AG09319 (cell line): ENCODE measurements at regions not wholly inside any gene's neighbourhood (a gene's known extent, or its start where the extent isn't known, plus 50 kb on each side); places are given as distances from the start of the nearest gene placed in this dataset.
"Not testable (repeated sequence)": the region's sequence is repeated elsewhere in the genome, so short reads cannot be mapped to it uniquely, and the experiment has no call there.

Experiments
- DNase-seq: peaks from one replicate; pipeline ENCODE4 v3.0.0-alpha.2; 2010; ENCODE audit warnings: low read depth; ENCODE audit errors: extremely low read depth
- TF ChIP-seq, protein P1 (sequence below): IDR thresholded peaks from 2 replicates; pipeline ENCODE4 v1.5.1; 2011; ENCODE audit warnings: low read depth, mild to moderate bottlenecking, inconsistent platforms, low read length, moderate library complexity

GRCh38 chr9:75282047-75282446 lies 193.7 kb downstream of the OSTF1 start:
- no peak for DNase-seq
- TF ChIP-seq, protein P1, sequence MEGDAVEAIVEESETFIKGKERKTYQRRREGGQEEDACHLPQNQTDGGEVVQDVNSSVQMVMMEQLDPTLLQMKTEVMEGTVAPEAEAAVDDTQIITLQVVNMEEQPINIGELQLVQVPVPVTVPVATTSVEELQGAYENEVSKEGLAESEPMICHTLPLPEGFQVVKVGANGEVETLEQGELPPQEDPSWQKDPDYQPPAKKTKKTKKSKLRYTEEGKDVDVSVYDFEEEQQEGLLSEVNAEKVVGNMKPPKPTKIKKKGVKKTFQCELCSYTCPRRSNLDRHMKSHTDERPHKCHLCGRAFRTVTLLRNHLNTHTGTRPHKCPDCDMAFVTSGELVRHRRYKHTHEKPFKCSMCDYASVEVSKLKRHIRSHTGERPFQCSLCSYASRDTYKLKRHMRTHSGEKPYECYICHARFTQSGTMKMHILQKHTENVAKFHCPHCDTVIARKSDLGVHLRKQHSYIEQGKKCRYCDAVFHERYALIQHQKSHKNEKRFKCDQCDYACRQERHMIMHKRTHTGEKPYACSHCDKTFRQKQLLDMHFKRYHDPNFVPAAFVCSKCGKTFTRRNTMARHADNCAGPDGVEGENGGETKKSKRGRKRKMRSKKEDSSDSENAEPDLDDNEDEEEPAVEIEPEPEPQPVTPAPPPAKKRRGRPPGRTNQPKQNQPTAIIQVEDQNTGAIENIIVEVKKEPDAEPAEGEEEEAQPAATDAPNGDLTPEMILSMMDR: no peak

DNA sequence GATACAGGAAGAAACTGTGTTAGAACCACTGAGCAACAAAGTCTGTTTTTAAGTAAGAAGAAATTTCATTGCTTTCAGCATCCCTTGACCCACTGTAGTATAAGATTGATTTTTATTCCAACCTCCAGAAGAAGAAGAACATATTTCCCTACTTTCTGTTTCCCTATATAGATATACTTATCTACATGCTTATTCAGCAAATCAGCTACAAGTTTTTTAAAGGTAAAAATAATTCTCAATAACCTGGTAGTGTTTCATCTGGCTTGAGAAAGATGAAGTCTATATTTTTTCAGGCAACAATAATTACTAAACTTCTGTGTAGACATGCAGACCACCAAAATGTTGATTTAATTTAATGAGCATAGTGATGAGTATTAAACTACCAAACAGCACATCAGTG lies 201.0 kb downstream of the OSTF1 start:
- DNase-seq: no peak

DNA sequence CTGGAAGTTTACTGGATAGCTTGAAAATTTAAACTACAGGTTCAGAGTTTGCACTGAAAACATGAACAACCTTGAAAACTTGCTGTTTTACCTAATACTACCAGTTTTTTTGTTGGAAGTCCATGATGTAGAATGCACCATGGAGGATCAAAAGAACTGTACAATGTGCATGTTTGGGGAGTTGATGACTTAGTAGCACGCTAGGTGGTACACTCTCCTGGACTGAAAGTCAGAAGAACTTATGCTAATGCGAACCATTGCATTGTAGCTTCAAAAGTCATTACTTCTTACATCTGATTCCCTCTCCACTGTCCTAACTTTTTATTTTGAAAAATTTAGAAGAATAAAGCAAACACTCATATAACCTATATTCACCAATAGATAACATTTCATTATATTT lies 211.0 kb downstream of the OSTF1 start:
- TF ChIP-seq, protein P1: no peak
- no peak for DNase-seq

More for the DNA sequence above, 201.0 kb downstream of the OSTF1 start:
- TF ChIP-seq, protein P1: no peak

GRCh38 chr9:75333624-75334023 lies 245.3 kb downstream of the OSTF1 start:
- no peak for DNase-seq
- TF ChIP-seq, protein P1: no peak

GRCh38 chr9:75358846-75359245 lies 270.5 kb downstream of the OSTF1 start:
- TF ChIP-seq, protein P1: no peak
- DNase-seq: no peak

- TF ChIP-seq, protein P1: no peak
- DNase-seq: no peak
Measured at GRCh38 chr9:75359638-75360037, 271.3 kb downstream of the OSTF1 start.

DNA sequence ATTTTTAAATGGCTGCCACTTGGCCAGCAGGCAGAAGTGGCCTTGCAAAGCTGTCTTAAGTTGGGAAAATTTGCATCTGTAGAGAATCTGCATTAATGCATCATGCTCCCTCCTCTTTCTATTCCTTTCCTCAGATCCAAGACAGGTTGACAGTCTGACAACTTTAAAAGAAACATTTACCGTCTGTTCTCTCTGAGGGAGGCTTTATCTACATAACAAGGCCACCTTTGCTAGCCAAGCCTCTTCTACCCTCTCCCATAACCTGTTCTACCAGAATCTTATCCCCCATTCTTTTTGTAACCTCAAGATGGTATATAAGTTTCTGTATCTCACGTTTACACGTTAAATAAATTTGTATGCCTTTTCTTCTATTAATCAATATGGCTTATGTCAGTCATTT lies 271.9 kb downstream of the OSTF1 start:
- DNase-seq: no peak
- TF ChIP-seq, protein P1: no peak

DNA sequence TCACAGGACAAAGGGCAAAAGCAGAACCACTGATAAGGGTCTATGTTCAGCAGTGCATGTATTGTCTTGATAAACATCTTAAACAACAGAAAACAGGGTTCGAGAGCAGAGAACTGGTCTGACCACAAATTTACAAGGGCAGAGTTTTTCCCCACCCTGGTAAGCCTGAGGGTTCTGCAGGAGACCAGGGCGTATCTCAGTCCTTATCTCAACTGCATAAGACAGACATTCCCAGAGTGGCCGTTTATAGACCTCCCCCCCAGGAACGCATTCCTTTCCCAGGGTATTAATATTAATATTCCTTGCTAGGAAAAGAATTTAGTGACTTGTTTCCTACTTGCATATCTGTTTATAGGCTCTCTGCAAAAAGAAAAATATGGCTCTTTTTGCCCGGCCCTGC lies 274.1 kb downstream of the OSTF1 start:
- DNase-seq: not testable (repeated sequence)
